GM21528 (cell line): ENCODE measurements at regions not wholly inside any gene's neighbourhood (a gene's known extent, or its start where the extent isn't known, plus 50 kb on each side); places are given as distances from the start of the nearest gene placed in this dataset.

Experiments
- ATAC-seq: cut with Tn5 transposase; IDR thresholded peaks from one replicate; pipeline ENCODE4 v1.9.1; 2021; ENCODE audit warnings: mild to moderate bottlenecking, moderate library complexity; ENCODE audit not compliant: unreplicated experiment, low FRiP score

DNA sequence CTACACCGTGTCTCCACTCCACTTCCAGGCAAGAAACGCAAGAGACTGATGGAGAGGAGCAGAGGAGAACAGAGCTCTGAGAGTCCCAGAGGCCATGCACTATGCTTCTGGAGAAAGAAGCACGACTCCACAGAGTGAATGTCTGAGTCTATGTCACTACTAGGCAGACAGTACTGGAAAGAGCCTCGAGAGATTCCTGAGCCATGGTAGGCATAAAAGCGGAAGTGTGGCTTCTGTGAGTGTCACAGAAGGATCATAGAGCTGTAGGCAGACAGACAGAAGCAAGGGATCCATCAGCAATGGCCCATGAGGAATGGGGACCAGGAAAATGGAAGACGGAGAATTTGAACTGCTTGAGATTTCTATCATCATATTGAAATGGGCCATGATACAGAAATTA is 542.6 kb downstream of the ZEB2 start:
- no peak for ATAC-seq

DNA sequence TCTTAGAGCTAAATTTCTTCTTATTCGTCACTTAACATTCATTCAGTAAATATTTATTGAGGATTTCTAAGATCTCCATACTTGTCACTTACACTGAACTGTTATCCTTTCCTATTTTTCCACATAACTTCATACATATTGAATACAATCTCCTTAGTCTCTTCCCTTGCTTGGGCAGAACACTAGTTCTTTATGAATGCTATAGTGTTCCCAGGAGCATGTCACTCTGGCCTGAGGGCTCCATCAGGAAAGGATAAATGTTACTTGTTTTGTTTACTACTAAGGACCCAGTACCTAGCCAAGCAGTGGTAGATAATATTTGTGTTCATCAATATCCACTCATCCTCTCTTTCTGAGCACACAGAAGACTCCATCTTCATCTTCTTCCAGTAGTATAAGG is 544.7 kb downstream of the ZEB2 start:
- ATAC-seq = no peak

DNA sequence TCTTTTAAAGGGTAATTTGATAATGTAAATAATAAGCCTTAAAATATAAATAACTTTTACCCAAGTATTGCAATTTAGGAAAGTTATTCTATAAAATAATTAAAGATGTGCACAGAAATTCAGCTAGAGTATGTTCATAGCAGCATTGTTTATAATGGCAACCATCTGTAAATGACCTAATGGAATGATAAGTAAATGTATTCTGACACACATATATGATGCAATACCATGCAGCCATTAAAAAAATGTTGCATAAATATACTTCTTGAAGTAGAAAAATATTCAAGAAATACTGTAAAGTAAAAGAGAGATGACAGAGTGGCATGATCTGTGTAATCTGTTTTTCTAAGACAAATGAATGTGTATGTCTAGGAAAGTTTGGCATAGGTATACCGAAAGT is 545.7 kb downstream of the ZEB2 start:
- ATAC-seq = no peak

DNA sequence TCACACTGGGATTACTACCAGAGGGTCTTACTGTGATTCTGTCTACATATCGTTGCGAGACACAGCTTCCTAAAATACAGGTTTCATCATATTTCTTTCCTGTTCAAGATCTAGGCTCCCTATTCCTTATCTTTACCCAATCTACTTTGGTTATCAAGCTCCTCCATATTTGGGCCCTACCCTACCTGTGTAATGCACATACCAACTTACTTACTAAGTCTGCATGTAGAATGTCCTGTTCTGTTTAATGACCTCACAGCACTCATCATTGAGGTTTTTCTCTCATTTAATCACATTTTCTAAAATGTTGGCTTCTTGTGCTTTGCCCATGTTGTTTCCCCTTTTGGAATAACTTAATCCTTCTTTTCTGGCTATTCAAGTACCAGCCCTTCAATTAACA is 551.1 kb downstream of the ZEB2 start:
- no peak for ATAC-seq

DNA sequence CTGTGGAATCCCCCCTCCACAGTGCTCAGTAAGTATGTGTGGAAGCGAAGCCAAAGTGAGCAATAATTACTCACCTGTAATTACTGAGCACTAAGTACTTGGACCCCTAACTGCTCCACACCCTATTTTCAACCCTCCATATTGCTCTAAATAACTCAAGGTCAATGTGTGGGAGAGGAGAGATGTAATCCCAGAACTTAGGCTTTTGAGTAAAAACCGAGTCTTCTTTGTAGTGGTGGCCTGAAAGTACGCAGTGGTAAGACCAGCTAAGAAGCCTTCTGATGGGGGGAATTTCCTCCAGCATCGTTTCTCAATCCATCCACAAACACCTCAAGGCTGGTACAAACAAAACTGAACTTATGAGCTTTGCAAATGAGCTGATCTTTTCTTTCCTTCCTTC is 551.6 kb downstream of the ZEB2 start:
- ATAC-seq = no peak

DNA sequence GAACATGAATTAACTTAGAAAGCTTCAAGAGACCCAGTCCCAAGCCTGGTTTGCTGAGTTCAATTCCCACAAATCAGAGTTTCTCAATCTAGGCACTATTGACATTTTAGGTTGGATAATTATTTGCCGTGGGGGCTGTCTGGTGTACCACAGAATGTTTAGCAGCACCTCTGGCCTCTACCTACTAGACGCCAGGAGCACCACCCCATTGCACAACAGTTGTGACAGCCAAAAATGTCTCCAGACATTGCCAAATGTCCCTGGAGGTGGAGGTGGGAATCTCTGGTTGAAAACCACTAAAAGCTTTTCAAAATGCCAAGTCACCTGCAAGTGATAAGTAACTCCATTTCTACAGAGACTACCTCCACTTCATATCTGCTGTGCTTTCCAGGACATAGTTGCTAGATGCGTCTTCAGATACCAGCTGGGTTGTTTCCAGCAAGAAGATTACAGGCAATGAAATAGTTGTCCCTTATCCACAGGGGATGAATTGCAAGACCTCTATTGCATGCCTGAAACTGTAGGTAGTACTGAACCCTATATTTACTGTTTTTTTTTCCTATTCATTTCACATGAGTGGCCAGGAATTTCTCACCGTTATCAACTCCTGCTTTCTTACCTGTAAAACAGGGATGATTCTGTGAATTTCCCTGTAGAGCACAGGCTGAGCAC is 554.3 kb downstream of the ZEB2 start:
- ATAC-seq = no peak

DNA sequence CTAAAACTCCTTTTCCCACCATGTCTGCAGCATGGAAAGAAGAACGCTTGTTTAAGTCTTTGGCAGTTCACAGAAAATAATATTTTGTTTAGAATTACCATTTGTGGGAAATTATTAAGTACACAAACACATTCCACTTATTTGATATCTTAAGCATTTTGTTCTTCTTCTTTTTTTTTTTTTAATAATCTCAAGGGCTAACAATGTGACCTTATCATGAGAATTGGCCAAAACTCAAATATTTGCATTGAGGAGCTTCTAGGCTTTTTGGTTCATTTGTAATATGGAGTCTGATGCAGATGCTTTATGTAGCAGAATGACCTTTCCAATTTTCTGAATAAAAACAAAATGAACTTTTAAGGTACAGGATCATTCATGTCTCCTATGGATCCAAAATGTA is 555.0 kb downstream of the ZEB2 start:
- no peak for ATAC-seq

DNA sequence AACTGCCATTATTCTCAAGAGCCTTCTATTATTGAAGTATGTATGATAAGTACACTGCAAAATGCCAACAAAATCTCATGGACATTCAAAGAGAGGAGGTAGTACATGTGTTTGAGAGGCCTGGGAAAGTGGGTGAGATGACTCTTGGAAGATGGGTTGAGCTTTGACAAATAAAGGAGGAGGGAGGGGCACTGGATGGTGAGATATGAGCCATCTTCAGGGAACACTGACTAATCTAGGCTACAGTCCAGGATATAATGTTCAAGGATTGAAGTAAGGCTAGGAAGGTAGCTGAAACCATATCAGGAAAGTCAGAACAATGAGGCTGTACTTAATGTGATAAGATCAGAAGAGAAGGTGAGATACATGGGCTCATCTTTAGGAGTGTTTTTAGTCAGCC is 559.7 kb downstream of the ZEB2 start:
- no peak for ATAC-seq

DNA sequence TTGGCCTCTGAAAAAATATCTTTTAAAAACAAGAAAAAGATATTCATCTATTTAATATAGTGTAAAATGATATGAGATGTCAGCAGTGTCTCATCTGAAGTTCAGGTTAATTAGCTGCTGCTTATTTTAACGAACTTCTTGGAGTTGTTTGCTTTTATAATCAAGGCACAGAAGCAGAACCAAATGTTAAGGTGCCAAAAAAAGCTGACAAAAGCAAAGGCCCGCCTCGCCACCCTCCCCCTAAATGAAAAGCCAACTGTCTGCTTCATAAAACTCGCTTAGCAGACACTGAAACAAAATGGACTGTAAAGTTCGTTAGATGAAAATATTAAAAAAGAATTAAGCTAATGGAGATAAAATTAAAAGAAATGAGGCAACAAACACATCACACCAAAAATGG is 562.6 kb downstream of the ZEB2 start:
- no peak for ATAC-seq

DNA sequence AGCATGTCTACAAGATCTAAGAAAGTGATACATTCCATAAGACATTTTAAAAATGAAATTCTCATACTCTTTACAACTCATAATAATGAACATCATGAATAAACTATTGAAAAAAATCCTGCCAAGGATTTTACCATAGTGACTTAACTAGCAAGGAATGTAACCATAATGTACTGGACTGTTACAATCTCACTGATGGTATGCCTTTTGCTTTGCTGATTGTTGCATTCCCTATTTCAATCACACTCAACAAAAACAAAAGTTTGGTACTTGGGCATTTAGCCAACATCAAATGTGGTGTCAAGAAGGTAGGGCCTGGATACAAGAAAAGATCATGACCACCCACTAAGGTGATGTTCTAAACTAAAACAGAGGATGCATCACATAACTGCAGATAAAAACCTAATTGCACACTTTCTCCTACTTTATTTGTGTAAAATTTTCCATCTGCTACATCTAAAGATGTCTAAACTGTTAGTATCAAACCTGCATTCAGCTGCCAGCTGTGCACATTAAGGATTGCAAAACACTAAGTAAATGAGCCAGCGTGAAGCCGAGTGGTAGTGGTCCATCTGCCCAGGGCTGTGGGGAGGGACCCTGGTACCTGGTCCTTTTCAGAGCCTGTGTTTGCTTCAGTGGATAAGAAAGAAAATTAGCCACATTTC is 564.4 kb downstream of the ZEB2 start:
- ATAC-seq = no peak

DNA sequence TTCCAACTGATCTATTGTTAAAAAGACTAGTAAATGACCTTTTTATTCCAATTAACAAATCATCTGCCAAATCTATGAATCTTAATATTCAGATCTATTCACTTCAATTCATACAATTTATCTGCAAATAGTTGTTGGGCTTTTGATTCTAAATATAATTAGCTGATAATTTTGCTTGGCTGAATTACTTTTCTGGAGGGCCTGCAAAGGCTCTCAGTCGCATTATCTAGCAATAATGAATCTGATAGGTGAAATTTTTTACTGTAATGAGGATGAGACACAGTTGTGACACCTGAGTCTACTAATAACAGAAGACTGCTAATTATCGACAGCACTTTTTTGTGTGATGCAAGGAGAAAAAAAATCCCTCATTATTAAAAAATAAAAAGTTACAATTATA is 565.1 kb downstream of the ZEB2 start:
- ATAC-seq = no peak

DNA sequence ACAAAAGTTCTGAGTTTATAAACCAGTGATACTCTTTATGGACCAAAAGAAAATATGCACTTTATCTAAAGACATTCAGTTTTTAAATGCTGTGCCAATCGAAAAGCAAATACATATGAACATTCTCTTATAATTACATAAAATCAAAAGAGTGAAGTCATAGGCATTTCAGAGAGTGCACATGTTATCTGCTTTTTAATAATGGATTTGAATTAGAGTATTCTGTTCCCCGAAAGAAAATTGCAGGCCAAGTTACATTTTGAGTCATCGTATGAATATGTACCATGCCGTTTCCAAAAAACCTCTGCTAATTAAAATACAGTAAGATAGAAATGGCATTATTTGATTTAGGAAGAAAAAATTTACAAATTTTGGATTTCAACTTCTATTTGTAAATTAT is 565.7 kb downstream of the ZEB2 start:
- no peak for ATAC-seq

DNA sequence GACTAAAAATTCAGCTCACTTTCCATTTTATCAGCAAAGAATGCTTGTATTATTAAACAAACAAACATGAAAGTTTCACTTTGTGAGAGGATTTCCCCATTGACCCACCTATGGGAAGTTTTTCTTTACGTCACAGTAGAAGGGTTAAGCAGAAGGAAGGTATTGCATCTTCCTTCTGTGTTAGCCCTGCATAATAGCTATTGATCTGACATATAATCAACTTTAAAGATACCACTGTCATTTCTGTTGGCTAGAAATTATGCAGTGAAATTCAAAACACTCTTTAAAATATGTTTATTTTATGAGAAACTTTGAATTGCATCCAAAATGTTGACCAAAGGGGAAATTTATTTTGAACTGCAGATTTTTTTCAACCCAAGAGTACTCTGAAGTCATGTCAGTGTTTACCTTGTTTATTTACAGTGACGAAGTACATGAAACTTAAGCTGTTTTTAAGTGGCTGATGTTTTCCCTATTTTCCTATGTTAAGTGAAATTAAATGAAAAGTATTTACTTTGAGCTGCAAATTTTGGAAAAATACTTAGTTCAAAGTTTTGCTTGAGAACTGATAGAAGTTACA is 566.4 kb downstream of the ZEB2 start:
- ATAC-seq = no peak

DNA sequence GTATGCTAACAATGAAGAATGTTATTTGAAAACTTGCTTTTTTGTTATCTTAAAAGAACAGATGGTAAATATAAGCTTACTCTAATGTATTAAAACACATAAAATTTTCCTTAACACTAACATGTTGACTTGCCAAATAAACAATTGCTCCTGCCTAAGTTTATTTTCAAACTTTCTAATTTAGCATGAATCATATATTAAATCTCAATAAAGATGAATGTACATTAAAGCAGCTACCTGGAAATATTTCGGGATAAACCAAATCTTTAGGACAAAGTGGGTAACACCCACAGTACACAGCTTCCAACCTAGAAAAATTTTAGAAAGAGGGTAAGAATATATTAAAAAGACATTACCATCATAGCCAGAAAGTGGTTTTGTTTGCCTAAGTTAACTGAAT is 567.4 kb downstream of the ZEB2 start:
- ATAC-seq = no peak

DNA sequence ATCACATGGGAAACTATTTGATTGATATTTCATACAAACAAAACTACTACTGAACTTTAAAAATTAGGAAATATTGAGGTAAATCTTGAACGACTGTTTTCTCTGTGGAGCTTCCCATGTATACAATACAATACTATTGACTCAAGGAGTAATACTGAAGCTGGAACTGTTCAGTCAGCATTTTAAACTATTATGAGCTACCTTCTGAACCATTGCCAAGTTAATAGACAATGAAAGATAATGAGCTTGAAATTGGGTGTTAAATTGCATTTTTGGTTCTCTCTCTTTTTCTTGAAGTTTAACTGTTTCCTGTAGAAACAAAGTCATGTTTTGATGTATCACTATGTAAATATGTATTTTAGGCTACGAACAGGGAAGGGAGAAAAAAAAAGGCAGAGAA is 569.2 kb downstream of the ZEB2 start:
- ATAC-seq = no peak

DNA sequence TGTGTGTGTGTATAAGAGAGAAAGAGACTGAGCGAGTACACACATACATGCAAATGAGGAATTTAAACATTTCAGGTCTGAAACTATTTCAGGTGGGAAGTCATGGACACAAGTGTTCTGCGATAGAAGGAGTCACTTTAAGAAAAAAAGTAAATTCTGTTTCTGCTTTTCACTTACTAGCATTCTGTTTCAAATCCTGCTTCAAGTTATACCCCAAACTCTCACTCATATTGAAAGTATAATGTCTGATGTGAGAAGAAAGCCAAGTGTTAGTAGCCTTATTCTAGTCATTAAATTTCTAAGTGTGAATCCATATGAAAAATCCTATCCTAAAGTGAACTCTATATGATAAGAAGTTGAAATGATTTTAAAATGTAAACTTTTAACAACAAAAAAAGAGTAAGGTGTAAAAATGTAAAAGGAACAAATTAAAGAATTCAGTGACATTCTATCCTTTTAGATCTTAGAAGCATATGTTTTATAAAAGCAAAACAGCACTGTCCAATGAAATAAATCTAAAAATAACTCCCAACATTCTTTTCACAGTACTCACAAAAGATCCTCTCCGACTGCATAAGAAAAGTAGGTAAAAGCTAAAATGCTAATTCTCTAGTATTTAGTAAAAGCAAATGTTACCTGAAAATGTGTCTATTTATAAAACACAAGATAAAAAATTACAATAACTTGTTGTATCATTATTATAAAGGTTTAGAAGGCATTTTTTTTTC is 570.6 kb downstream of the ZEB2 start:
- no peak for ATAC-seq

DNA sequence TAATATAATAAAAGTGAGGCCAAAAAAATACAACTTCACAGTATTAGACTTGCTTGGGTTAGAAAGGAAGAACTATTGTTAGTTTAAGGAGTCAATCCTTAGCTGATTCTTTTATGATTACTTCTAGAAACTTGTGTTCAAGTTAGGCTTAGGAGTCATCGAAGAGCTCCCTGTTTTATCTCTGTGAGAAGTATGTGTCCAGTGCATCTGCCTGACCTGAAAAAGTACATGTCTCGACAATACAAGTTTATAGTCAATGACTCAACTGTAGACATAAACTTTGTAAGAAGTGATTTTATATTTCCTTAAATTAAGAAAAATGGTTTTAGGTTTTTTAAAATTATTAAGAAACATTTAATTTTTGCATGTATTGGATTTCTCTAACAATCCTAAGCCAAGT is 571.2 kb downstream of the ZEB2 start:
- ATAC-seq = no peak

DNA sequence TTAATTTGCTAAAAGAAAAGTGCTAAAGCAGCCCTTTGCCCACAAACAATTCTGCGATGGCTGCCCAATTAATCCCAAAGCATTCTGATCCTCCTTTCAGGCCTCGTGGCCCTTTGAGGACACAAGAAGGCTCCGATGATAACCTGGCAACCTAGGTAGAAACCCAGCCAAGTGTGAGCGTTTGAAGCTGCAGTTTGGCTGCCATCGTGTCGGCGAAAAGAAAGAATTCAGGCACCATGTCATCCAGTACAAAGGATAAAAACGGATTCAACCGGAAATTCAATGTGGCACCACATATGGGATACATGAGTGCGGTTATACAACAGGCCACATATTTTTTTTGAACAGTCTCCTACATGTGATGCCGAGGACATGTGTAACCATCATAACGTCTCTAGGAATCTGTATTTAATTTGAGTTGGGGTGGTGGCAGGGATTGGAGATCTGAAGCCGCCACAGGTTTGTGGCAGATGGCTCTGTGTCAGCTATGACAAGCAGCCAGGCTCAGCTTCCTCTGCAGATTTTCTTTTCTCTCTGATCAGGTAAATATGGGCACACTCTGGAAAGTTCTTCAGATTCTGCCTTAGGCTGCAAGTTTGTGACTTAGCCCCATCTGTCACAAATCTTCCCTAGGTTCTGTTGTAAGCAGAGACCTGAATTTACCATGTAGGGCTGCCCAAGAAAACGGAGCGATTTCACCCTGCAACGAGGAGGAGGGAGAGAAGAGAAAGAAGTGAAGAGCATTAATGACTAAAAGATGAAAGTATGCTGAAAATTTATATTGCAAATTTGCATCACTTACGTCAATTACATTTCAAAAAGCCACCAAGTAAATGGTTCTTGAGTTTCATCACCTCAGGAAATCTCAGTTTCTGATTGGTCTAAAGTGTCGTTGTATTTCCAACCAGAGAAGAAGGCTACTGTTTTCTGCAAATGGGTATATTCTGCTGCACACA is 573.2 kb downstream of the ZEB2 start:
- ATAC-seq = no peak

DNA sequence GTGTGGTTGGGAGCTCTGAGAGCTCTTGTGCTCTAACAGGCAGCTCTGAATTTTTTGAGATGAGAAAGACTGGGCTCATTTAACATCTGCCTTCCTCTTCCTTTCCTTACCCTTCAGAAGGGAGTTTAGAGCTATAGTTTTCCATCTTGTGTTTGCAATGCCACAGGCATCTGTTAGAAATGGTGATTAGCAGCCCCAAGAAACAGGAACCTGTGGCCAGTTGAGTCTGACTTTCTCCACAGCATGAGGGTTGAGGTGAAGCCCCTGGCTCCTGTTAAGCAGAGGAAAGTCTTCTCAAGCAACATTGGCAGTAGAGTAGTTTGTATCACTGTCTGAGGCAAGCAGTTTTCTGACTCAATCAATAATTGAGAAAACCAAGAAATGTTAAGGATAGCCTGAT is 577.4 kb downstream of the ZEB2 start:
- ATAC-seq = no peak

DNA sequence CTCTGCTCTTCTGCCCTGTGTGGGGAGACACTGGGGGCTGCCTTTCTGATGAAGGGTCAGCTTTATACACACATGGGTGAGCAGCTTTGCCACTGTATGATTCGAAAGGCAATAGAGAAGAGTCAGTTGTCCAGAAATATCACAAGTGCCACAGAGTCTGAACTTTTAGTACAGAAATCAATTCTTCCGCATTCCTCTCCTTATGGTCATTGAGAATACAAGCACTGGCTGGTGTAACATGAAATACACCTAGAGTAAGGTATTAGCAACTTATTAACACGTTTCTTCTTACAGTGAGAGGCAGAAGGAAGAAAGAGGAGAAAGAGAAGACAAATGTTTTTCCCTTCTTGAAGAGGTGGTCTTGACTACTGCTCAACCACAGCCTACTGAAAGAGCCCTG is 579.2 kb downstream of the ZEB2 start:
- no peak for ATAC-seq
